Uterus (tissue), 3 donors: ENCODE measurements at regions not wholly inside any gene's neighbourhood (a gene's known extent, or its start where the extent isn't known, plus 50 kb on each side); places are given as distances from the start of the nearest gene placed in this dataset.

Experiments
- DNase-seq, 2 donors: peaks; one replicate each; pipeline ENCODE4 v3.0.0-alpha.2; 2019 to 2020
- H3K27ac ChIP-seq, 2 donors: fragments of 200-600 bp; sonication (generic); 1 replicate in 1 of 2; 2 replicates in 1 of 2; pipeline ENCODE4 v1.5.1; 2016 to 2018
- H3K27me3 ChIP-seq, 2 donors: fragments of 200-600 bp; sonication (generic); one replicate each; pipeline ENCODE4 v1.5.1; 2018 to 2019; ENCODE audit warnings: control low read depth in 1 of 2
- H3K36me3 ChIP-seq, 2 donors: fragments of 200-600 bp; sonication (generic); one replicate each; pipeline ENCODE4 v1.5.1; 2019; ENCODE audit warnings: control low read depth in 1 of 2
- H3K4me1 ChIP-seq, 2 donors: fragments of 200-600 bp; sonication (generic); one replicate each; pipeline ENCODE4 v1.5.1; 2018 to 2019; ENCODE audit warnings: control low read depth in 1 of 2
- H3K4me3 ChIP-seq, 2 donors: fragments of 200-600 bp; sonication (generic); 1 replicate in 1 of 2; 2 replicates in 1 of 2; pipeline ENCODE4 v1.5.1; 2018 to 2019; ENCODE audit warnings: mild to moderate bottlenecking in 1 of 2
- H3K9me3 ChIP-seq, 2 donors: fragments of 200-600 bp; sonication (generic); one replicate each; pipeline ENCODE4 v1.5.1; 2019; ENCODE audit warnings: control low read depth in 1 of 2
- CTCF ChIP-seq, 4 experiments: fragments of 200-600 bp in 2 of 4; fragments of 450-650 bp in 2 of 4; sonication (generic) in 2 of 4; IDR thresholded peaks; one replicate each; pipeline ENCODE4 v1.5.1; 2016 to 2019; ENCODE audit warnings: antibody characterized with exemption in 4 of 4, mild to moderate bottlenecking in 2 of 4, moderate library complexity in 1 of 4
- POLR2A ChIP-seq, 2 donors: fragments of 450-650 bp; IDR thresholded peaks; one replicate each; pipeline ENCODE4 v1.6.1; 2016; ENCODE audit warnings: antibody characterized with exemption in 2 of 2, mild to moderate bottlenecking in 1 of 2, moderate library complexity in 1 of 2
- intact Hi-C: fragments of 100-400 bp; cut with DNase I; formaldehyde crosslinking; loops from one replicate; pipeline ENCODE4 v1.15.1; 2023; ENCODE audit warnings: low total_unique reads
- donor health status: DM: yes; HTN: yes; CAD: no.

GRCh38 chr4:14575919-14576318 lies 426.4 kb upstream of the CPEB2 start:
- TF ChIP-seq CTCF (IDR thresholded peaks at IDR 0.05) (no peak), POLR2A (IDR thresholded peaks at IDR 0.05) (no peak)
- Histone ChIP-seq H3K27ac (no peak overlapping the region), H3K36me3 (no peaks in the 10 kb centered on the region), H3K27me3 (no peaks in the 10 kb centered on the region), H3K4me3 (no peak overlapping the region), H3K9me3 (no peaks in the 10 kb centered on the region), H3K4me1 (no peaks in the 10 kb centered on the region)
- intact Hi-C loops: no loop called here
- DNase-seq: no peak

DNA sequence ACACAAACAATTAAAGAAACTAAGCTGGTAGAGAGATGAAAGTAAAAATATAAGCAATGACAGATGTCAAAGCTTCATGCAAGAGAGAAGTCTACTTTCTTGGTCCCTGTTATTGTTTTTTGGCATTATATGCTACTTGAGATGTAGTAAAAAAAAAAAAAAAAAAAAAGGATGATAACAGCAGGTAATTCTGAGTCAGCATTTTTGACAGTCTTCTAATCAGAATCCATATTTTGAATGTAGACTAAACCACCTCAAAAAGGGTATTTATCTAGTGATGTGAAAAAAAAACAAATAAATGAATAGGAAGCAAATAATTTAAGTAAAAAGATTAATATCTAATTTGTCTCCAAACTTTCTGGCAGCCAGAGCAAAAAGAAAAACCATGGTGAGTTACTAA lies 422.2 kb upstream of the CPEB2 start:
- Histone ChIP-seq H3K36me3 (no peaks in the 10 kb centered on the region), H3K27ac (no peak overlapping the region), H3K4me3 (no peak overlapping the region), H3K27me3 (no peaks in the 10 kb centered on the region), H3K9me3 (no peaks in the 10 kb centered on the region), H3K4me1 (no peaks in the 10 kb centered on the region)
- no peak for DNase-seq
- intact Hi-C loops: no loop called here
- TF ChIP-seq POLR2A (IDR thresholded peaks at IDR 0.05): no peak
- no peak for TF ChIP-seq CTCF (IDR thresholded peaks at IDR 0.05)

DNA sequence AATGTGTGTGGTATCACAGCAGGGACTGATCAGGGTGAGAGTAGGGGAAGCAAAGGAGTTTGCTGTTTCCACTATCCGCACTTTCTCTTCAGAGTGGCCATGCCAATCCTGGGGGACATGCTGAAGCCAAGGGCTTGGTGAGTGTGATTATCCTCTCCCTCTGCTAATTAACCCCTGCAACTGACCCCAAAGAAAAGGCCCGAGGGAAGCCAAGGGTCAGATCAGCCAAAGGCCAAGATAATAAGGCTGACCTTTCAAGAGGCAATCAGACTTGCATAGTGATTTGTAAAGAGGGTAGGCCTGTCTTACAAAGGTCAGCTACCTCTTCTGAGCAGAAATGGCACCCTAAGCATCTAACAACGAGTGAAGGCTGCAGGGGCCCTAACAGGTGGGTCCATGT lies 420.5 kb upstream of the CPEB2 start:
- no peaks in the 10 kb centered on the region for H3K27me3 ChIP-seq
- intact Hi-C loops: no loop called here
- no peaks in the 10 kb centered on the region for H3K4me1 ChIP-seq

DNA sequence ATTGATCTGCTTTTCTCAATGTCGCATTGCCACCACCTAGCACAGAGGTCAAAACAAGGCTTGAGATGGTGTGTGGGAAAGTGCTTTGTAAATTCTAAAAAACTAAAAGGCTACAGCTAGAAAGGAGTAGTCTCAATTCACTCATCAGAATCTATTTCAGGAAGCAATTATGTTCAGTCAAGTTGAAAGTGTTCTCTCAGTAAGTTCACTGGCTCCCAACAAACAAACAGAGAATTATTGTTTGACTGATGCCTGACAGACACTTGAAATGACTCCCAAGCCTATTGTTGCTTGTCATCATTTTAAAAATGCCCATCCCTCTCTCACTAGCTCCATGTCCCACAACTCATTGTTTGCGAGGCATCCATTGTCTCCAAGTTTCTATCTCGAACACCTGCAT lies 419.6 kb upstream of the CPEB2 start:
- Histone ChIP-seq H3K27ac (no peak overlapping the region), H3K4me1 (no peaks in the 10 kb centered on the region), H3K4me3 (no peak overlapping the region), H3K27me3 (no peaks in the 10 kb centered on the region), H3K9me3 (no peaks in the 10 kb centered on the region), H3K36me3 (no peaks in the 10 kb centered on the region)
- intact Hi-C loops: no loop called here
- TF ChIP-seq POLR2A (IDR thresholded peaks at IDR 0.05) (no peak), CTCF (IDR thresholded peaks at IDR 0.05) (no peak)
- DNase-seq: no peak

More for the DNA sequence above, 420.5 kb upstream of the CPEB2 start:
- Histone ChIP-seq H3K27ac (no peak overlapping the region), H3K36me3 (no peaks in the 10 kb centered on the region), H3K9me3 (no peaks in the 10 kb centered on the region), H3K4me3 (no peak overlapping the region)
- TF ChIP-seq POLR2A (IDR thresholded peaks at IDR 0.05): no peak
- TF ChIP-seq CTCF (IDR thresholded peaks at IDR 0.05): no peak
- DNase-seq: no peak

- no peaks in the 10 kb centered on the region for H3K27me3 ChIP-seq
- intact Hi-C loops: no loop called here
- DNase-seq: no peak
These were observed 418.9 kb upstream of the CPEB2 start for GRCh38 chr4:14583331-14583730.

More at GRCh38 chr4:14583331-14583730, 418.9 kb upstream of the CPEB2 start:
- Histone ChIP-seq H3K9me3 (no peaks in the 10 kb centered on the region), H3K4me1 (no peaks in the 10 kb centered on the region), H3K27ac (no peak overlapping the region), H3K36me3 (no peaks in the 10 kb centered on the region), H3K4me3 (no peak overlapping the region)
- no peak for TF ChIP-seq POLR2A (IDR thresholded peaks at IDR 0.05)
- TF ChIP-seq CTCF (IDR thresholded peaks at IDR 0.05): no peak
